Glutamatergic neuron (in vitro differentiated cells): ENCODE measurements at regions not wholly inside any gene's neighbourhood (a gene's known extent, or its start where the extent isn't known, plus 50 kb on each side); places are given as distances from the start of the nearest gene placed in this dataset.
A peak's percentile ranks its signal among the peaks of the same experiment; 100 is the strongest.

ENCODE experiments used
- DNase-seq: peaks from one replicate; pipeline ENCODE4 v3.0.0; 2022
- H3K27ac Mint-ChIP-seq: one replicate; pipeline ENCODE4 v1.8.0; 2020; ENCODE audit warnings: mild to moderate bottlenecking, mixed read lengths, inconsistent platforms; ENCODE audit not compliant: unreplicated experiment
- H3K27me3 Mint-ChIP-seq: one replicate; pipeline ENCODE4 v1.8.0; 2020; ENCODE audit warnings: mild to moderate bottlenecking, moderate library complexity, mixed read lengths, inconsistent platforms; ENCODE audit not compliant: unreplicated experiment
- H3K36me3 Mint-ChIP-seq: one replicate; pipeline ENCODE4 v1.8.0; 2020; ENCODE audit warnings: mild to moderate bottlenecking, mixed read lengths, inconsistent platforms; ENCODE audit not compliant: unreplicated experiment
- H3K4me1 Mint-ChIP-seq: one replicate; pipeline ENCODE4 v1.8.0; 2020; ENCODE audit warnings: mild to moderate bottlenecking, low read depth, mixed read lengths, inconsistent platforms; ENCODE audit not compliant: unreplicated experiment
- H3K4me3 Mint-ChIP-seq: one replicate; pipeline ENCODE4 v1.8.0; 2020; ENCODE audit warnings: mild to moderate bottlenecking, mixed read lengths, inconsistent platforms; ENCODE audit not compliant: unreplicated experiment
- H3K9me3 Mint-ChIP-seq: one replicate; pipeline ENCODE4 v1.8.0; 2020; ENCODE audit warnings: mild to moderate bottlenecking, moderate library complexity, mixed read lengths, inconsistent platforms; ENCODE audit not compliant: unreplicated experiment
- TF ChIP-seq, protein P1 (sequence below): fragments of 200-600 bp; sonication (generic); IDR thresholded peaks from one replicate; pipeline ENCODE4 v1.5.0; 2021; ENCODE audit not compliant: partially characterized antibody, unreplicated experiment

DNA sequence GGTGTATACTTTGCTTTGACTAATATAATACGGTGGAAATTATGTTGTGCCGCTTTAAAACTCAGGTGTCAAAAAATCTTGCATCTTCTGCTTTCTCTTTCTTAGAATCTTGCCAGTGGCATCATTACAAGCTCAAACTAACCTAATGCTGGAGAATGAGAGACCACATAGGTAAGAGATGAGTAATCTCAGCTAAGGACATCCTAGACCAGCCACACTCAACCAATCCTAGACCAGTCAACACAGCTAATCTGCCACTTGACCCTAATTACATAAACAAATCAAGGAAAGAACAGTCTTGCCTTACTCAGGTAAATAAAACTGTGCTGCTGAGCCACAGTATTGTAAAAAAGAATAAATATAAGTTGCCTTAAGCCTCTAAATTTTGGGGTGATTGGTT lies 1323.9 kb upstream of the SPRY2 start:
- DNase-seq = no peak
- H3K9me3 Mint-ChIP-seq = peaks cover 1% of the 10 kb centered on the region
- no peaks in the 10 kb centered on the region for H3K36me3 Mint-ChIP-seq
- H3K4me3 Mint-ChIP-seq = no peak overlapping the region
- TF ChIP-seq, protein P1, sequence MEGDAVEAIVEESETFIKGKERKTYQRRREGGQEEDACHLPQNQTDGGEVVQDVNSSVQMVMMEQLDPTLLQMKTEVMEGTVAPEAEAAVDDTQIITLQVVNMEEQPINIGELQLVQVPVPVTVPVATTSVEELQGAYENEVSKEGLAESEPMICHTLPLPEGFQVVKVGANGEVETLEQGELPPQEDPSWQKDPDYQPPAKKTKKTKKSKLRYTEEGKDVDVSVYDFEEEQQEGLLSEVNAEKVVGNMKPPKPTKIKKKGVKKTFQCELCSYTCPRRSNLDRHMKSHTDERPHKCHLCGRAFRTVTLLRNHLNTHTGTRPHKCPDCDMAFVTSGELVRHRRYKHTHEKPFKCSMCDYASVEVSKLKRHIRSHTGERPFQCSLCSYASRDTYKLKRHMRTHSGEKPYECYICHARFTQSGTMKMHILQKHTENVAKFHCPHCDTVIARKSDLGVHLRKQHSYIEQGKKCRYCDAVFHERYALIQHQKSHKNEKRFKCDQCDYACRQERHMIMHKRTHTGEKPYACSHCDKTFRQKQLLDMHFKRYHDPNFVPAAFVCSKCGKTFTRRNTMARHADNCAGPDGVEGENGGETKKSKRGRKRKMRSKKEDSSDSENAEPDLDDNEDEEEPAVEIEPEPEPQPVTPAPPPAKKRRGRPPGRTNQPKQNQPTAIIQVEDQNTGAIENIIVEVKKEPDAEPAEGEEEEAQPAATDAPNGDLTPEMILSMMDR = no peak
- no peaks in the 10 kb centered on the region for H3K4me1 Mint-ChIP-seq
- no peak overlapping the region for H3K27ac Mint-ChIP-seq
- H3K27me3 Mint-ChIP-seq = no peaks in the 10 kb centered on the region

DNA sequence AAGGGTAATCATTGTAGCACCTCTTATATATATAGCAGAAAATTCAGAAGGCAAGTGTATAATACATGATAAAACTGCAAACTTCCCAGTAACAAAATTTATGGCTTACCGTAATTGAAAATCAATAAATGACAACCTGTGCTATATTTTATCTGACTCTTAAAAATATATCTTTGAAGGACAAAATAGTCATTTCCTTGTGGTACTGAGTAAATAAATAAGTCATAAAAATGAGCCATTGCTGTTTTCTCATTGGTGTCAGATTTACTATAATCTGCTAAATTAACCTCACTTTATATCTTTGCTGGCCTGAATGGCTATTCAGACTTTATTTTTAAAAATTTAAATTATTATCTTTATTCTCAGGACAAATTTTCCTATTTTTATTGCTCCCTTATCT lies 1319.1 kb upstream of the SPRY2 start:
- H3K27me3 Mint-ChIP-seq = no peaks in the 10 kb centered on the region
- H3K4me1 Mint-ChIP-seq = no peaks in the 10 kb centered on the region
- H3K27ac Mint-ChIP-seq = no peak overlapping the region
- TF ChIP-seq, protein P1 = no peak
- no peaks in the 10 kb centered on the region for H3K9me3 Mint-ChIP-seq
- H3K36me3 Mint-ChIP-seq = no peaks in the 10 kb centered on the region
- no peak overlapping the region for H3K4me3 Mint-ChIP-seq
- no peak for DNase-seq

DNA sequence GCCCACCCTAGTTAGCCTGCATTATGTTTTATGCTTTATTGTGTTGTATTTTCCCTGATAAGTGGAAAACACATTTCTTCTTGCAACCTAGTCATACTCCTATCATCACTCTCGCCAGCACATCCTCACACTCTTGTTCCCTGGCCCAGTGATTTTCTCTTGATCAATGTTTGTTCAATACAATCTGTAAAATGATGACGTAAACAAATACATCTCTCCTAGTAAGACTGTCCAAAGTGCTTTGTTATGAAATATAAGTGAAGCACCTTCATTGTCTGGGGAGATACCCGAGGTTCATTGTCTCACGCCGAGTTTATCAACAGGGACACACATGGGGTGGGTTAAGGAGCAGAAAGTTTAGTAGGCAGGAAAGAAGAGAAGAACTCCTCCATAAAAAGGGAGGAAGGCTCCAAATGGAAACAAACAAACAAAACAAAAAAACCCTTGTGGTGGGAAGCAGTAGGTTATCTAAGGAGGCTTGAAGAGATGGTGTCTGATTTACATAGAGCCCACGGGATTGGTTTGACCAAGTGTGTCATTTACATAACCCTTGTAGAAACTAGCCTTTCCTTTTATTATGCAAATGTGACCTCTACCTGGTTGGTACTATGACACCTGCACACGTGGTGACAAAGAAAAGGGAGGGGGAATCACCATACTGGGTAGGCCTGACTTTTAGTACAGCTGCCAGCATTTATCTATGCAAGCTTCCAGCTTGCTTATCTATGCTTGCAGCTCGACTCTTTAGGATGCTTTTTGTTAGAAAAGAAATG lies 1317.9 kb upstream of the SPRY2 start:
- H3K4me1 Mint-ChIP-seq = no peaks in the 10 kb centered on the region
- TF ChIP-seq, protein P1 = no peak
- no peaks in the 10 kb centered on the region for H3K36me3 Mint-ChIP-seq
- H3K27ac Mint-ChIP-seq = no peak overlapping the region
- DNase-seq = no peak
- H3K9me3 Mint-ChIP-seq = no peaks in the 10 kb centered on the region
- H3K27me3 Mint-ChIP-seq = no peaks in the 10 kb centered on the region
- no peak overlapping the region for H3K4me3 Mint-ChIP-seq

- no peaks in the 10 kb centered on the region for H3K9me3 Mint-ChIP-seq
- H3K4me3 Mint-ChIP-seq = no peak overlapping the region
- TF ChIP-seq, protein P1 = peak; percentile 83
- no peak overlapping the region for H3K27ac Mint-ChIP-seq
- H3K27me3 Mint-ChIP-seq = no peaks in the 10 kb centered on the region
- no peaks in the 10 kb centered on the region for H3K4me1 Mint-ChIP-seq
- peak; percentile 20 for DNase-seq
- no peaks in the 10 kb centered on the region for H3K36me3 Mint-ChIP-seq
These were observed 1299.2 kb upstream of the SPRY2 start for GRCh38 chr13:81639984-81640582.

DNA sequence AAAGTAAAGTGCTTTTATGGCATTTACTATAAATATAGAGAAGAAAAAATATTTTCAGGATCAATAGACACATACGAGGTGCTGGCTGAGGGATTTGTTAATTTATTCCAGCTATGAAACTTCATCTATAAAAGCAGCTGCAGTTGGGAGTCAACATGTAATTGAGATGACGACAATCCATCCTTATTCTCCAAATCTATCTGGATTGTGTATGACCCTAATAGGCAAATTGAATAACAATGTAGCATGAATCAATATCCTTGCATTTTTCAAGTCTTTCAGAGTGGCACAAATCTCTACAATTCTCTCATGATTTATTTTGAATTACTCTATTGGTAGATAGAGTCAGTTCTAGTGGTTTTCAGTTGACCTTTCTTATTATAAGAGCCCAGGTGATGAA lies 1296.5 kb upstream of the SPRY2 start:
- no peak overlapping the region for H3K4me3 Mint-ChIP-seq
- no peak overlapping the region for H3K27ac Mint-ChIP-seq
- H3K9me3 Mint-ChIP-seq = no peaks in the 10 kb centered on the region
- H3K36me3 Mint-ChIP-seq = no peaks in the 10 kb centered on the region
- no peaks in the 10 kb centered on the region for H3K4me1 Mint-ChIP-seq
- H3K27me3 Mint-ChIP-seq = no peaks in the 10 kb centered on the region
- DNase-seq = no peak
- TF ChIP-seq, protein P1 = no peak
